ENCODE measurements at regions not wholly inside any gene's neighbourhood (a gene's known extent, or its start where the extent isn't known, plus 50 kb on each side); places are given as distances from the start of the nearest gene placed in this dataset.

- no peak overlapping the region for H3K4me3 ChIP-seq (ENCODE audit: low read depth, low read length)
- no peak for DNase-seq
- no peaks in the 10 kb centered on the region for H3K36me3 ChIP-seq
- no peak for TF ChIP-seq CTCF (IDR thresholded peaks at IDR 0.05; ENCODE audit: low read depth, low read length)
- H3K9me3 ChIP-seq: no peaks in the 10 kb centered on the region
- H3K27me3 ChIP-seq: no peaks in the 10 kb centered on the region
- no peaks in the 10 kb centered on the region for H3K4me1 ChIP-seq
Observed at GRCh38 chr2:198596985-198597384, 792.6 kb downstream of the PLCL1 start.

GRCh38 chr2:198595721-198596120 is 791.3 kb downstream of the PLCL1 start:
- no peaks in the 10 kb centered on the region for H3K9me3 ChIP-seq
- H3K4me3 ChIP-seq (ENCODE audit: low read depth, low read length): no peak overlapping the region
- TF ChIP-seq CTCF (IDR thresholded peaks at IDR 0.05; ENCODE audit: low read depth, low read length): no peak
- DNase-seq: no peak
- no peaks in the 10 kb centered on the region for H3K36me3 ChIP-seq
- H3K27me3 ChIP-seq: no peaks in the 10 kb centered on the region
- H3K4me1 ChIP-seq: no peaks in the 10 kb centered on the region

- H3K4me3 ChIP-seq (ENCODE audit: low read depth, low read length): no peak overlapping the region
- no peaks in the 10 kb centered on the region for H3K27me3 ChIP-seq
- no peak for DNase-seq
- no peaks in the 10 kb centered on the region for H3K4me1 ChIP-seq
- no peaks in the 10 kb centered on the region for H3K36me3 ChIP-seq
- TF ChIP-seq CTCF (IDR thresholded peaks at IDR 0.05; ENCODE audit: low read depth, low read length): no peak
- no peaks in the 10 kb centered on the region for H3K9me3 ChIP-seq
Observed at GRCh38 chr2:198591586-198591985, 787.2 kb downstream of the PLCL1 start.

- Histone ChIP-seq H3K4me1 (no peaks in the 10 kb centered on the region), H3K9me3 (no peaks in the 10 kb centered on the region)
Observed at GRCh38 chr2:198587741-198588140, 783.3 kb downstream of the PLCL1 start.

GRCh38 chr2:198587240-198587639 is 782.8 kb downstream of the PLCL1 start:
- Histone ChIP-seq H3K4me3 (ENCODE audit: low read depth, low read length) (no peak overlapping the region), H3K9me3 (no peaks in the 10 kb centered on the region), H3K4me1 (no peaks in the 10 kb centered on the region), H3K27me3 (no peaks in the 10 kb centered on the region), H3K36me3 (no peaks in the 10 kb centered on the region)
- TF ChIP-seq CTCF (IDR thresholded peaks at IDR 0.05; ENCODE audit: low read depth, low read length): no peak
- no peak for DNase-seq

More at GRCh38 chr2:198587741-198588140, 783.3 kb downstream of the PLCL1 start:
- Histone ChIP-seq H3K27me3 (no peaks in the 10 kb centered on the region), H3K4me3 (ENCODE audit: low read depth, low read length) (no peak overlapping the region), H3K36me3 (no peaks in the 10 kb centered on the region)
- no peak for DNase-seq
- TF ChIP-seq CTCF (IDR thresholded peaks at IDR 0.05; ENCODE audit: low read depth, low read length): no peak

GRCh38 chr2:198571393-198571792 is 767.0 kb downstream of the PLCL1 start:
- Histone ChIP-seq H3K27me3 (no peaks in the 10 kb centered on the region), H3K9me3 (no peaks in the 10 kb centered on the region), H3K4me1 (no peaks in the 10 kb centered on the region), H3K4me3 (ENCODE audit: low read depth, low read length) (no peak overlapping the region), H3K36me3 (no peaks in the 10 kb centered on the region)
- no peak for DNase-seq
- TF ChIP-seq CTCF (IDR thresholded peaks at IDR 0.05; ENCODE audit: low read depth, low read length): no peak

Data from BE2C (cell line).